Panc1 (cell line): ENCODE measurements at regions not wholly inside any gene's neighbourhood (a gene's known extent, or its start where the extent isn't known, plus 50 kb on each side); places are given as distances from the start of the nearest gene placed in this dataset.

ENCODE experiments used
- CTCF ChIP-seq: fragments of 450-650 bp; IDR thresholded peaks from 2 replicates; pipeline ENCODE4 v1.5.1; 2017; ENCODE audit warnings: mild to moderate bottlenecking
- POLR2AphosphoS5 ChIP-seq: IDR thresholded peaks from 2 replicates; pipeline ENCODE4 v1.6.1; 2012; ENCODE audit warnings: mild to moderate bottlenecking, low read depth, low read length, moderate library complexity

DNA sequence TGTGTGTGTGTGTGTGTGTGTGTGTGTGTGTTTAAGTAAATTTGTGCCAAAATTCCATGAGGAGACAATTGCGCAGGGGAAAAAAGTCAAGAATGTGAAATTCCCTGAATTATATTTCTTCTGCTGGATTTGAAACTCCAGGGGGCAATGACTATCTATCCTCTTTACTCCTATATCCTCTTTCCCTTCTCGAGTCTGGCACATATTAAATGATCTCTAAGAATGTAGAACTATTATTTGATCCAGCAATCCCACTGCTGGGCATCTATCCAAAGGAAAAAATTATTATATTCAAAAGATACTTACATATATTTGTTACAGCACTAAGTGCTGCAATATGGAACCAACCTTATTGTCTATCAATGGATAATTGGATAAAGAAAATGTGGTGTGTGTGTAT lies 350.1 kb upstream of the ADAMTS9 start:
- TF ChIP-seq CTCF (no peak), POLR2AphosphoS5 (no peak)
